ENCODE measurements at regions not wholly inside any gene's neighbourhood (a gene's known extent, or its start where the extent isn't known, plus 50 kb on each side); places are given as distances from the start of the nearest gene placed in this dataset.
"Not testable (repeated sequence)": the region's sequence is repeated elsewhere in the genome, so short reads cannot be mapped to it uniquely, and the experiment has no call there.

GRCh38 chr2:84212611-84213314, 246.3 kb downstream of the SUCLG1 start:
- DNase-seq, result no peak

- DNase-seq, result no peak
These were observed 249.1 kb downstream of the SUCLG1 start for GRCh38 chr2:84209941-84210340.

GRCh38 chr2:84204995-84205394, 254.1 kb downstream of the SUCLG1 start:
- no peak for DNase-seq

GRCh38 chr2:84202166-84202565, 256.9 kb downstream of the SUCLG1 start:
- no peak for DNase-seq

- no peak for DNase-seq
These were observed 257.9 kb downstream of the SUCLG1 start for GRCh38 chr2:84201158-84201557.

GRCh38 chr2:84197901-84198300, 261.2 kb downstream of the SUCLG1 start:
- no peak for DNase-seq

GRCh38 chr2:84194949-84195644, 264.0 kb downstream of the SUCLG1 start:
- no peak for DNase-seq

GRCh38 chr2:84194181-84194580, 264.9 kb downstream of the SUCLG1 start:
- no peak for DNase-seq

GRCh38 chr2:84187258-84187657, 271.8 kb downstream of the SUCLG1 start:
- no peak for DNase-seq

GRCh38 chr2:84181927-84182326, 277.2 kb downstream of the SUCLG1 start:
- no peak for DNase-seq

GRCh38 chr2:84177733-84178132, 281.3 kb downstream of the SUCLG1 start:
- DNase-seq, result no peak

- DNase-seq, result no peak
These were observed 283.1 kb downstream of the SUCLG1 start for GRCh38 chr2:84175970-84176369.

GRCh38 chr2:84175340-84175739, 283.7 kb downstream of the SUCLG1 start:
- no peak for DNase-seq

GRCh38 chr2:84173041-84173440, 286.0 kb downstream of the SUCLG1 start:
- no peak for DNase-seq

GRCh38 chr2:84170979-84171378, 288.1 kb downstream of the SUCLG1 start:
- DNase-seq, result no peak

- no peak for DNase-seq
These were observed 289.2 kb downstream of the SUCLG1 start for GRCh38 chr2:84169871-84170270.

- DNase-seq, result not testable (repeated sequence)
These were observed 290.5 kb downstream of the SUCLG1 start for GRCh38 chr2:84168552-84168951.

- no peak for DNase-seq
These were observed 293.8 kb downstream of the SUCLG1 start for GRCh38 chr2:84165256-84165655.

- no peak for DNase-seq
These were observed 298.6 kb downstream of the SUCLG1 start for GRCh38 chr2:84160453-84160852.

GRCh38 chr2:84158605-84159004, 300.5 kb downstream of the SUCLG1 start:
- DNase-seq, result no peak

GRCh38 chr2:84152462-84152861, 306.6 kb downstream of the SUCLG1 start:
- DNase-seq, result no peak

GRCh38 chr2:84144345-84144744, 314.7 kb downstream of the SUCLG1 start:
- no peak for DNase-seq

GRCh38 chr2:84137034-84137433, 322.0 kb downstream of the SUCLG1 start:
- no peak for DNase-seq

- DNase-seq, result no peak
These were observed 326.7 kb downstream of the SUCLG1 start for GRCh38 chr2:84132370-84132769.

All from left hindlimb (tissue), 1 donor.